ENCODE measurements at regions not wholly inside any gene's neighbourhood (a gene's known extent, or its start where the extent isn't known, plus 50 kb on each side); places are given as distances from the start of the nearest gene placed in this dataset.

GRCh38 chr4:124564121-124564520 lies 148.4 kb downstream of the ANKRD50 start:
- Histone ChIP-seq H3K27me3 (replicated peaks in 1 of 7) (no peaks in the 10 kb centered on the region), H3K9me3 (peaks cover 0 to 28% (median 8%) of the 10 kb centered on the region in 8 donors), H3K36me3 (no peaks in the 10 kb centered on the region), H3K4me3 (no peak overlapping the region), H3K4me1 (no peaks in the 10 kb centered on the region), H3K27ac (no peak overlapping the region)
- DNase-seq, result no peak
- TF ChIP-seq CTCF (IDR thresholded peaks at IDR 0.05 in 8 of 11, conservative IDR thresholded peaks at IDR 0.05 in 3 of 11), result no peak
- no peak for TF ChIP-seq POLR2A (IDR thresholded peaks at IDR 0.05)
- TF ChIP-seq POLR2AphosphoS5 (IDR thresholded peaks at IDR 0.05), result no peak
- intact Hi-C loops (cut with DNase I; ENCODE audit: low total_unique reads), result no loop called here
- 61 to 84% (median 78%) methylated on average over 1 of the region's 1 CpG for WGBS, 5 donors

DNA sequence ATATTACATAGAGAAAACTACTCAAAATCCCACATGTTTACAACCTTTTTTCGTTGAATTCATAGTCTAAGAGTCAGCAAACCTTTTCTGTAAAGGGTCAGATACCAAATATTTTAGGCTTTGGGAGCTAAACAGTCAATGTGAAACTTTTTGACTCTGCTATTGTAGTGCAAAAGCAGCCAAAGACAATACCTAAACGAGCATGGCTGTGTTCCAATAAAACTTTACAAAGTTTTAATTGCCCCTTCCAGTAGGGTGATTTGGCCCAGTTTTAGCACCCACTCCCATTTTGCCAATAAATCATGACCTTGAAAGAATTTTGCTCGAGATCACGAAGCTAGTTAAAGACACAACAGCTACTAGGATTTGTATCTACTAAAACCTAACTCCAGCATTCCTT lies 147.2 kb downstream of the ANKRD50 start:
- H3K27ac ChIP-seq, result no peak overlapping the region
- peaks cover 0 to 28% (median 8%) of the 10 kb centered on the region in 8 donors for H3K9me3 ChIP-seq
- TF ChIP-seq POLR2A (IDR thresholded peaks at IDR 0.05), result no peak
- no peak for TF ChIP-seq CTCF (IDR thresholded peaks at IDR 0.05 in 8 of 11, conservative IDR thresholded peaks at IDR 0.05 in 3 of 11)
- no peak for TF ChIP-seq POLR2AphosphoS5 (IDR thresholded peaks at IDR 0.05)
- H3K27me3 ChIP-seq (replicated peaks in 1 of 7), result no peaks in the 10 kb centered on the region
- no peaks in the 10 kb centered on the region for H3K4me1 ChIP-seq
- DNase-seq, result no peak
- intact Hi-C loops (cut with DNase I; ENCODE audit: low total_unique reads), result no loop called here
- H3K4me3 ChIP-seq, result no peak overlapping the region
- H3K36me3 ChIP-seq, result no peaks in the 10 kb centered on the region
- 49 to 66% (median 52%) methylated on average over 4 of the region's 4 CpGs for WGBS, 5 donors

DNA sequence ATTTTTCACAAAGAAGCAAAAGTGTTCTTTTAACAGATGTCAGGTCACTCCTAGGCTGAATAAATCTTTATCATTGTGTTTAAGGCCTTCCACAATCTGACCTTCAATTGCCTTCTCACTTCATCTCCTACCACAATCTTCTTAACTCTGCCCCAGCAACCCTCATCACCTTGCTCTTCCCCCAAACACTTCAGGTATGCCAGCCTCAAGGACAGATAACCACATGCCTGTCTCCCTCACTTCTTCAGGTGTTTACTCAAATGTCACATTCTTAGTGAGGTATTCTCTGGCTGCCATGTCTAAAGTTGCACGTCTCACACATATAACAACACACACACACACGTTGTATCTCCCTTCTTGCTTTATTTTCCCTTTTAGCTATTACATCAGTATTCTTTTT lies 146.5 kb downstream of the ANKRD50 start:
- TF ChIP-seq CTCF (IDR thresholded peaks at IDR 0.05 in 8 of 11, conservative IDR thresholded peaks at IDR 0.05 in 3 of 11) (no peak), POLR2A (IDR thresholded peaks at IDR 0.05) (no peak), POLR2AphosphoS5 (IDR thresholded peaks at IDR 0.05) (no peak)
- Histone ChIP-seq H3K27ac (no peak overlapping the region), H3K9me3 (peaks cover 0 to 23% (median 8%) of the 10 kb centered on the region in 8 donors), H3K36me3 (no peaks in the 10 kb centered on the region), H3K27me3 (replicated peaks in 1 of 7) (no peaks in the 10 kb centered on the region), H3K4me1 (no peaks in the 10 kb centered on the region), H3K4me3 (no peak overlapping the region)
- intact Hi-C loops (cut with DNase I; ENCODE audit: low total_unique reads), result no loop called here
- DNase-seq, result no peak
- 87 to 99% (median 93%) methylated on average over 2 of the region's 2 CpGs for WGBS, 5 donors

DNA sequence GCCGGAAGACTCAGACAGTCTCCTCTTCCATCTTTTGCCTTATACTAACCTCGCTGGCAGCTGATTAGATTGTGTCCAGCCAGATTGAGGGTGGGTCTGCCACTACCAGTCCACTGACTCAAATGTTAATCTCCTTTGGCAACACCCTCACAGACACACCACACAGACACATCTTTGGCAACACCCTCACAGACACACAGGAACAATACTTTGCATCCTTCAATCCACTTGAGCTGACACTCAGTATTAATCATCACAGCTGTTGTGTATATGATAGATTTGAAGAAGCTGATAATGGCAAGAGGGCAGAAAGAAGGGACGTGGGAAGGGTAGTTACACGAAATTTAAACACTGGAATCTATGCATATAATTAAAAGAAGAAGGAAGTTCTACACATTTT lies 139.5 kb downstream of the ANKRD50 start:
- Histone ChIP-seq H3K36me3 (no peaks in the 10 kb centered on the region), H3K27me3 (replicated peaks in 1 of 7) (no peaks in the 10 kb centered on the region), H3K9me3 (peaks cover 0 to 9% (median 3%) of the 10 kb centered on the region in 8 donors), H3K4me1 (no peaks in the 10 kb centered on the region), H3K27ac (no peak overlapping the region), H3K4me3 (no peak overlapping the region)
- intact Hi-C loops (cut with DNase I; ENCODE audit: low total_unique reads), result no loop called here
- DNase-seq, result no peak
- 74 to 82% (median 81%) methylated on average over 4 of the region's 4 CpGs for WGBS, 5 donors
- TF ChIP-seq POLR2AphosphoS5 (IDR thresholded peaks at IDR 0.05) (no peak), CTCF (IDR thresholded peaks at IDR 0.05 in 8 of 11, conservative IDR thresholded peaks at IDR 0.05 in 3 of 11) (no peak), POLR2A (IDR thresholded peaks at IDR 0.05) (no peak)
